HL-60 (cell line): ENCODE measurements at regions not wholly inside any gene's neighbourhood (a gene's known extent, or its start where the extent isn't known, plus 50 kb on each side); places are given as distances from the start of the nearest gene placed in this dataset.

Experiments
- DNase-seq, 2 experiments: peaks; one replicate each; pipeline ENCODE4 v3.0.0-alpha.2; 2010 to 2020; ENCODE audit warnings: low read depth in 1 of 2, low spot score in 1 of 2
- H3K27ac ChIP-seq: fragments of 250-450 bp; sonication (Bioruptor Pico); replicated peaks from 2 replicates; pipeline ENCODE4 v1.5.1; 2020; ENCODE audit warnings: mild to moderate bottlenecking, moderate library complexity
- H3K27me3 ChIP-seq: fragments of 250-450 bp; sonication (Bioruptor Pico); 2 replicates; pipeline ENCODE4 v1.5.1; 2021; ENCODE audit warnings: mild to moderate bottlenecking, moderate library complexity; ENCODE audit not compliant: insufficient read depth, poor library complexity, severe bottlenecking
- H3K4me3 ChIP-seq: replicated peaks from 2 replicates; pipeline ENCODE4 v1.5.1; 2011; ENCODE audit warnings: mild to moderate bottlenecking, control low read depth, low read length; ENCODE audit not compliant: insufficient read depth
- CTCF ChIP-seq: IDR thresholded peaks from one replicate; pipeline ENCODE4 v1.5.1; 2011; ENCODE audit warnings: low read length, control low read depth, inconsistent platforms; ENCODE audit not compliant: insufficient read depth
- GABPA ChIP-seq: IDR thresholded peaks from 2 replicates; pipeline ENCODE4 v1.6.1; 2012; ENCODE audit warnings: low read depth
- POLR2AphosphoS5 ChIP-seq: IDR thresholded peaks from 2 replicates; pipeline ENCODE4 v1.6.1; 2012; ENCODE audit warnings: low read depth
- REST ChIP-seq: IDR thresholded peaks from 2 replicates; pipeline ENCODE4 v1.6.1; 2012; ENCODE audit warnings: low read depth; ENCODE audit not compliant: insufficient replicate concordance
- SPI1 ChIP-seq: IDR thresholded peaks from 2 replicates; pipeline ENCODE4 v1.6.1; 2012; ENCODE audit warnings: low read depth, mild to moderate bottlenecking, borderline replicate concordance

DNA sequence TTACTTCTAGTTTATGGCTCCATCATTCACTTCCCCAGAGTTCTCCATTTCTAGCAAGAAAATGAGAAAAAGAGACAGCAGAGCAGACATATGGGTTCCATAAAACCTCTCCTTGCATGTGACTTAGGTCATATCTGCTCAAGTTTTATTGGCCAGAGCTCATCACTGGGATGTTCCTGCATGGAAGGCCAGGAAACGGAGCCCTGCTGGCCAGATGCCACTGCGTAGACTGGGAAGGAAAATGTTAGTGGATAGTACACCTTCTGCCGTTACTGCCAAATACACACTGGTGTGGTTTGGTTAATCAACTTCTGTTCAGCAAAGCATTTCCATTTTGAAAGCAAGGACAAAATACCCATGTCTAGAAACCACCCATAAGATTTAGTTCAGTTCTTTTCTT is 220.6 kb upstream of the TSHZ2 start:
- Histone ChIP-seq H3K4me3 (no peak overlapping the region), H3K27ac (no peak overlapping the region), H3K27me3 (no peaks in the 10 kb centered on the region)
- DNase-seq, result no peak
- TF ChIP-seq GABPA (no peak), POLR2AphosphoS5 (no peak), CTCF (no peak), SPI1 (no peak), REST (no peak)

DNA sequence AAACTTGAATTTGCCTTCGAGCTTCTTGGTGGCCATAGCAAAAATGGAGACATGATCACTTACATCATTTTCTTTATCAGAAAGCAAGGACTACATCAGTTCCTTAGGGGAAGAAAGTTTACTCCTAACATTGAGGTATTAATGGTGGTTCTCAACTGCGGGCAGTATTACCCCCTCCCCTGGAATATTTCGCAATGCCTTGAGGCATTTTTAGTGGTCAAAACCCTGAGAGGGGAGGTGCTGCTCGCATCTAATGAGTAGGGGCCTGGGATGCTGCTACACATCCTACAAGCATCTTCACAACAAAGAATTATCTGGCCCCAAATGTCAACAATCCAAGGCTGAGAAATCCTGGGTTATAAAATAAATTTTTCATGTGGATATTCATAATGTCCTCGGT is 222.2 kb upstream of the TSHZ2 start:
- TF ChIP-seq POLR2AphosphoS5 (no peak), GABPA (no peak), REST (no peak), SPI1 (no peak)
- H3K27me3 ChIP-seq, result no peaks in the 10 kb centered on the region
- no peak for DNase-seq
- no peak overlapping the region for H3K4me3 ChIP-seq
- no peak overlapping the region for H3K27ac ChIP-seq

DNA sequence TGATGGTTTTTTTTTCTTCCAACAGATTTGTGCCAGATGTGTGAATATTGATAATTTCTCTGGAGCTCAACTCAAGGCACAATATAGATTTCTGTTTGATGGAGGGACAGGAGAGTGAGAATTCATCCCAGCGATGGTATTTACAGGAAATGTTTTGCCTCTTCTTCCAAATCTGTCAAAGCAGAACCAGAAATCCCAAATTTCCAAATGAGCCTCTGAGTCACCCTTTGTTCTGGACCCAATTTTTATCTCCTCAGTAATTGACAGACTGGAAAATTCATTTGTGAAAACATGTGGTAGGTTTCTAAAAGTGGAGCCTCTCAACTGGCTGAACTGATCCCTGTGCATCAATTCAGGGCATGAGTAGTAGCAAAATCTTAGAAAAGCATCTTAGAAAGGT is 223.2 kb upstream of the TSHZ2 start:
- DNase-seq, result no peak
- Histone ChIP-seq H3K4me3 (no peak overlapping the region), H3K27ac (no peak overlapping the region), H3K27me3 (no peaks in the 10 kb centered on the region)
- TF ChIP-seq REST, result no peak
- no peak for TF ChIP-seq POLR2AphosphoS5
- TF ChIP-seq CTCF, result no peak
- no peak for TF ChIP-seq SPI1
- TF ChIP-seq GABPA, result no peak
